ENCODE measurements at regions not wholly inside any gene's neighbourhood (a gene's known extent, or its start where the extent isn't known, plus 50 kb on each side); places are given as distances from the start of the nearest gene placed in this dataset.

DNA sequence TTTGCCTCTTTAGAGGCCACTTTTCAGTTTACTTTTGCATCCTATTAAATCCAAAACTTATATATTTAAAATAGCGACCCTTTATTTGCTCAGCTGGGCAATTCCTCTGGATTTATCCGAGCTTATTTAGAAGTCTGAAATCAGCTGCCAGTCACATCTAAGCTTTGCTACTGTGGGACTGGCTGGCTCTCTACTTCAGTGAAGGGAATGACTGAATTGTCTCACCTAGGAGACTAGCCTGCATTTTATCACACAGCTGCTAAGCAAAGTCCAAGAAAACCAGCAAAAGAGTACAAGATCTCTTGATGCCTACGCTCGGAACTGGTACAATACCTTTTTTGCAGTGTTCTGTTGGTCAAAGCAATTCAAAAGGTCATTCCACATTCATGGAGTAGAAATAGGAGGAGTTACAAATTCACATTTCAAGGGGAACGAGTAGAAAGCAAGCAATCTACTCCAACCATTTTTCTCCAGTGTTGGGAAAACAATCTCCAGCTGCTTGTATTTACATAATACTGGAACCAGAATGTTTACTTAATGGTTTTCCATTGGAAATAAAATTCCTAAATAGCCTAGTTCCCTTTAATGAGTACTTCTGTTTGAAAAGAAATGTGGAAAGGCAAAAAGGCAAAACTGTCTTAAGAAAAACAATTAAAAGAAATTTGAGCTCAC, 160.2 kb downstream of the MAGEB5 start:
- TF ChIP-seq EP300 (IDR thresholded peaks at IDR 0.05; ENCODE audit: low read depth), result no peak
- no peak for TF ChIP-seq POLR2AphosphoS5 (IDR thresholded peaks at IDR 0.05)
- TF ChIP-seq CTCF (IDR thresholded peaks at IDR 0.05), result no peak
- TF ChIP-seq POLR2A (IDR thresholded peaks at IDR 0.05), result no peak
- H3K4me3 ChIP-seq, result no peak overlapping the region
- no peaks in the 10 kb centered on the region for H3K27me3 ChIP-seq
- DNase-seq, result no peak
- intact Hi-C loops (cut with DNase I; ENCODE audit: low total_unique reads) (no loop called here), in situ Hi-C loops (cut with MboI; ENCODE audit: low pct_ligation_motif_present in 1 of 4, low pct_unique_long_range_greater_than_20kb in 1 of 4, low sequenced_read_pairs in 3 of 4) (no loop called here)
- 45% methylated on average over 5 of the region's 5 CpGs; no CpG with 5 or more reads in 1 of the 2 donors for WGBS, 2 donors (ENCODE audit: low coverage in 1 of 2)
- H3K9me3 ChIP-seq, result no peaks in the 10 kb centered on the region
- no peaks in the 10 kb centered on the region for H3K4me1 ChIP-seq
- H3K36me3 ChIP-seq, result no peaks in the 10 kb centered on the region
- H3K27ac ChIP-seq, result no peak overlapping the region

GRCh38 chrX:26375346-26375745, 159.4 kb downstream of the MAGEB5 start:
- TF ChIP-seq POLR2AphosphoS5 (IDR thresholded peaks at IDR 0.05) (no peak), POLR2A (IDR thresholded peaks at IDR 0.05) (no peak), CTCF (IDR thresholded peaks at IDR 0.05) (no peak), EP300 (IDR thresholded peaks at IDR 0.05; ENCODE audit: low read depth) (no peak)
- H3K9me3 ChIP-seq, result no peaks in the 10 kb centered on the region
- 42 to 88% methylated on average over 2 to 3 of the region's 3 CpGs for WGBS, 2 donors (ENCODE audit: low coverage in 1 of 2)
- intact Hi-C loops (cut with DNase I; ENCODE audit: low total_unique reads) (no loop called here), in situ Hi-C loops (cut with MboI; ENCODE audit: low pct_ligation_motif_present in 1 of 4, low pct_unique_long_range_greater_than_20kb in 1 of 4, low sequenced_read_pairs in 3 of 4) (no loop called here)
- H3K36me3 ChIP-seq, result no peaks in the 10 kb centered on the region
- no peaks in the 10 kb centered on the region for H3K4me1 ChIP-seq
- no peak for DNase-seq
- no peak overlapping the region for H3K27ac ChIP-seq
- H3K4me3 ChIP-seq, result no peak overlapping the region
- no peaks in the 10 kb centered on the region for H3K27me3 ChIP-seq

DNA sequence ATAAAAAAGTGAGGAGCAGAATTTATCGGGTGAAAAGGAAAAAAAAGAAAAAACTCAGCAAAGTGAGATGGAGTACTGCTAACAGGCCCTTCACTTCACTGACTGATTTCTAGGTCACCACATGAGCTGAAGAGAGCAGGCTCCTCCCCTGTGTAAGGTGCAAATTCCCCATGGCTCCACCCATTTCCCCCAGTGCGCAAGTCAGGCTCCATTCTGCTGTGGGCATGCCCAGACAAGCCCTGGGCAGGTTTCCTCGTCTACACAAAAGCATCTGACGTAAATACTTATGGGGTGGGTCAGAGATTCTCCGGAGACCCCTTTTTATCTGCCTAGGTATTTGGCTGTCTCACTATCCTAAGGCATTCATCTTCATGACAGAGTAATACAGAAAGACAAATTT, 157.9 kb downstream of the MAGEB5 start:
- H3K36me3 ChIP-seq, result no peaks in the 10 kb centered on the region
- H3K9me3 ChIP-seq, result no peaks in the 10 kb centered on the region
- no peak for TF ChIP-seq CTCF (IDR thresholded peaks at IDR 0.05)
- TF ChIP-seq EP300 (IDR thresholded peaks at IDR 0.05; ENCODE audit: low read depth), result no peak
- TF ChIP-seq POLR2AphosphoS5 (IDR thresholded peaks at IDR 0.05), result no peak
- TF ChIP-seq POLR2A (IDR thresholded peaks at IDR 0.05), result no peak
- DNase-seq, result no peak
- H3K27ac ChIP-seq, result no peak overlapping the region
- no peak overlapping the region for H3K4me3 ChIP-seq
- 76% methylated on average over 5 of the region's 5 CpGs; no CpG with 5 or more reads in 1 of the 2 donors for WGBS, 2 donors (ENCODE audit: low coverage in 1 of 2)
- in situ Hi-C loops (cut with MboI; ENCODE audit: low pct_ligation_motif_present in 1 of 4, low pct_unique_long_range_greater_than_20kb in 1 of 4, low sequenced_read_pairs in 3 of 4) (no loop called here), intact Hi-C loops (cut with DNase I; ENCODE audit: low total_unique reads) (no loop called here)
- no peaks in the 10 kb centered on the region for H3K27me3 ChIP-seq
- H3K4me1 ChIP-seq, result no peaks in the 10 kb centered on the region

DNA sequence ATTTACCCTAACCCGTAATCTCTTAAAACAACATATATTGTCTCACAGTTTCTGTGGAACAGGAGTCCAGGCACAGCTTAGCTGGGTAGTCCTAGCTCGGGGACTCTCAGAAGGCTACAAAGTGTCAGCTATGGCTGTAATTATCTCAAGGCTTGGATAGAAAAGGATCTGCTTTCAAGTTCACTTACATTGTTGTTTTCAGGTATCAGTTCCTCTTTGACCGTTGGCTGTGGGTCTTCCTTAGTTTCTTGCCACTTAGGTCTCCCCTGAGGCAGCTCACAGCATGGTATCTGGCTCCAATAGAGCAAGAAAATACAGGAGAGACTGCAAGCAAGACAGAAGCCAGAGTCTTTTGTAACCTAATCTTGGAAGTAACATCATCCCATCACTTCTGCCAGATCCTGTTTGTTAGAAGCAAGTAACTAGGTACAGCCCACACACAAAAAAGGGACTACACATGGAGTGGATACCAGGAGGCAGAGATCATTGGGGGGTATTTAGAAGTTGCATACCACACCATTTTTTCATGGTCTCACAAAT, 137.0 kb downstream of the MAGEB5 start:
- intact Hi-C loops (cut with DNase I; ENCODE audit: low total_unique reads) (no loop called here), in situ Hi-C loops (cut with MboI; ENCODE audit: low pct_ligation_motif_present in 1 of 4, low pct_unique_long_range_greater_than_20kb in 1 of 4, low sequenced_read_pairs in 3 of 4) (no loop called here)
- 59 to 100% methylated on average over 1 to 3 of the region's 3 CpGs for WGBS, 2 donors (ENCODE audit: low coverage in 1 of 2)
- Histone ChIP-seq H3K27ac (no peak overlapping the region), H3K4me3 (no peak overlapping the region), H3K36me3 (no peaks in the 10 kb centered on the region), H3K4me1 (no peaks in the 10 kb centered on the region), H3K9me3 (no peaks in the 10 kb centered on the region), H3K27me3 (no peaks in the 10 kb centered on the region)
- TF ChIP-seq CTCF (IDR thresholded peaks at IDR 0.05) (no peak), POLR2AphosphoS5 (IDR thresholded peaks at IDR 0.05) (no peak), EP300 (IDR thresholded peaks at IDR 0.05; ENCODE audit: low read depth) (no peak), POLR2A (IDR thresholded peaks at IDR 0.05) (no peak)
- DNase-seq, result no peak

Measured in transverse colon (tissue), 4 donors.